Vagina (tissue), 2 donors: ENCODE measurements at regions not wholly inside any gene's neighbourhood (a gene's known extent, or its start where the extent isn't known, plus 50 kb on each side); places are given as distances from the start of the nearest gene placed in this dataset.

Experiments
- DNase-seq, 2 donors: peaks; one replicate each; pipeline ENCODE4 v3.0.0-alpha.2; 2017; ENCODE audit errors: extremely low spot score in 2 of 2
- H3K27ac ChIP-seq: fragments of 200-600 bp; sonication (generic); one replicate; pipeline ENCODE4 v1.5.1; 2019
- H3K27me3 ChIP-seq: fragments of 200-600 bp; sonication (generic); one replicate; pipeline ENCODE4 v1.5.1; 2019
- H3K36me3 ChIP-seq, 2 donors: fragments of 200-600 bp; sonication (generic); one replicate each; pipeline ENCODE4 v1.5.1; 2017 to 2019
- H3K4me1 ChIP-seq: fragments of 200-600 bp; sonication (generic); one replicate; pipeline ENCODE4 v1.5.1; 2019
- H3K4me3 ChIP-seq, 2 donors: fragments of 200-600 bp; sonication (generic); 1 replicate in 1 of 2; 2 replicates in 1 of 2; pipeline ENCODE4 v1.5.1; 2016 to 2019
- H3K9me3 ChIP-seq: fragments of 200-600 bp; sonication (generic); one replicate; pipeline ENCODE4 v1.5.1; 2019
- CTCF ChIP-seq, 3 experiments: fragments of 450-650 bp in 2 of 3; fragments of 200-600 bp in 1 of 3; sonication (generic) in 1 of 3; IDR thresholded peaks; one replicate each; pipeline ENCODE4 v1.5.1; 2017 to 2019; ENCODE audit warnings: antibody characterized with exemption in 3 of 3, mild to moderate bottlenecking in 2 of 3, moderate library complexity in 2 of 3
- POLR2A ChIP-seq, 2 donors: fragments of 450-650 bp; IDR thresholded peaks; one replicate each; pipeline ENCODE4 v1.6.1; 2017; ENCODE audit warnings: antibody characterized with exemption in 2 of 2, mild to moderate bottlenecking in 2 of 2, moderate library complexity in 2 of 2
- POLR2AphosphoS5 ChIP-seq, 2 donors: sonication (generic); formaldehyde crosslinking; IDR thresholded peaks; one replicate each; pipeline ENCODE4 v1.9.0; 2017; ENCODE audit warnings: antibody characterized with exemption in 2 of 2, mild to moderate bottlenecking in 2 of 2, low read depth in 1 of 2; ENCODE audit not compliant: insufficient read depth in 1 of 2
- intact Hi-C: fragments of 100-400 bp; cut with DNase I; formaldehyde crosslinking; loops from one replicate; pipeline ENCODE4 v1.15.1; 2023

- TF ChIP-seq POLR2A (IDR thresholded peaks at IDR 0.05) = no peak
- no peak for TF ChIP-seq POLR2AphosphoS5 (IDR thresholded peaks at IDR 0.05; ENCODE audit: insufficient read depth in 1 of 2, low read depth in 1 of 2)
- TF ChIP-seq CTCF (IDR thresholded peaks at IDR 0.05) = no peak
- H3K27ac ChIP-seq = no peak overlapping the region
- DNase-seq = no peak
- intact Hi-C loops = no loop called here
- H3K4me3 ChIP-seq = no peak overlapping the region
- H3K27me3 ChIP-seq = no peaks in the 10 kb centered on the region
- no peaks in the 10 kb centered on the region for H3K36me3 ChIP-seq
- H3K4me1 ChIP-seq = no peaks in the 10 kb centered on the region
- H3K9me3 ChIP-seq = no peaks in the 10 kb centered on the region
Observed at GRCh38 chr16:55988013-55988412, 112.8 kb upstream of the CES5A start.

GRCh38 chr16:55982597-55982996 is 107.4 kb upstream of the CES5A start:
- H3K27me3 ChIP-seq = no peaks in the 10 kb centered on the region
- TF ChIP-seq POLR2A (IDR thresholded peaks at IDR 0.05) = no peak
- no peak for TF ChIP-seq POLR2AphosphoS5 (IDR thresholded peaks at IDR 0.05; ENCODE audit: insufficient read depth in 1 of 2, low read depth in 1 of 2)
- TF ChIP-seq CTCF (IDR thresholded peaks at IDR 0.05) = no peak
- no peaks in the 10 kb centered on the region for H3K9me3 ChIP-seq
- DNase-seq = no peak
- H3K4me1 ChIP-seq = no peaks in the 10 kb centered on the region
- no peaks in the 10 kb centered on the region for H3K36me3 ChIP-seq
- no peak overlapping the region for H3K4me3 ChIP-seq
- intact Hi-C loops = no loop called here
- no peak overlapping the region for H3K27ac ChIP-seq

- no peak for DNase-seq
- H3K27me3 ChIP-seq = no peaks in the 10 kb centered on the region
- no peak overlapping the region for H3K4me3 ChIP-seq
- H3K4me1 ChIP-seq = no peaks in the 10 kb centered on the region
- TF ChIP-seq POLR2AphosphoS5 (IDR thresholded peaks at IDR 0.05; ENCODE audit: insufficient read depth in 1 of 2, low read depth in 1 of 2) = no peak
- TF ChIP-seq CTCF (IDR thresholded peaks at IDR 0.05) = no peak
- no peak for TF ChIP-seq POLR2A (IDR thresholded peaks at IDR 0.05)
- intact Hi-C loops = no loop called here
- H3K27ac ChIP-seq = no peak overlapping the region
- H3K9me3 ChIP-seq = no peaks in the 10 kb centered on the region
- no peaks in the 10 kb centered on the region for H3K36me3 ChIP-seq
Observed at GRCh38 chr16:55981557-55981956, 106.4 kb upstream of the CES5A start.

GRCh38 chr16:55976815-55977214 is 101.6 kb upstream of the CES5A start:
- TF ChIP-seq POLR2A (IDR thresholded peaks at IDR 0.05) (no peak), CTCF (IDR thresholded peaks at IDR 0.05) (no peak), POLR2AphosphoS5 (IDR thresholded peaks at IDR 0.05; ENCODE audit: insufficient read depth in 1 of 2, low read depth in 1 of 2) (no peak)
- Histone ChIP-seq H3K4me3 (no peak overlapping the region), H3K36me3 (no peaks in the 10 kb centered on the region), H3K9me3 (no peaks in the 10 kb centered on the region), H3K27ac (no peak overlapping the region), H3K4me1 (no peaks in the 10 kb centered on the region), H3K27me3 (no peaks in the 10 kb centered on the region)
- intact Hi-C loops = no loop called here
- no peak for DNase-seq

- peaks cover 3% of the 10 kb centered on the region for H3K4me1 ChIP-seq
- no peak for DNase-seq
- intact Hi-C loops = no loop called here
- TF ChIP-seq CTCF (IDR thresholded peaks at IDR 0.05) (no peak), POLR2AphosphoS5 (IDR thresholded peaks at IDR 0.05; ENCODE audit: insufficient read depth in 1 of 2, low read depth in 1 of 2) (no peak), POLR2A (IDR thresholded peaks at IDR 0.05) (no peak)
- no peaks in the 10 kb centered on the region for H3K9me3 ChIP-seq
- no peaks in the 10 kb centered on the region for H3K27me3 ChIP-seq
- no peak overlapping the region for H3K4me3 ChIP-seq
- no peaks in the 10 kb centered on the region for H3K36me3 ChIP-seq
- H3K27ac ChIP-seq = no peak overlapping the region
Observed at GRCh38 chr16:55971447-55971846, 96.3 kb upstream of the CES5A start.
